ENCODE measurements at regions not wholly inside any gene's neighbourhood (a gene's known extent, or its start where the extent isn't known, plus 50 kb on each side); places are given as distances from the start of the nearest gene placed in this dataset.

GRCh38 chr11:45556851-45557707 is 108.3 kb downstream of the CHST1 start:
- no peak for TF ChIP-seq CTCF (conservative IDR thresholded peaks at IDR 0.05; ENCODE audit: low read depth, low read length)
- H3K4me3 ChIP-seq (ENCODE audit: low read length), result no peak overlapping the region
- no peak for DNase-seq (ENCODE audit: low read depth)

GRCh38 chr11:45554230-45554967 is 111.0 kb downstream of the CHST1 start:
- no peak for DNase-seq (ENCODE audit: low read depth)
- H3K4me3 ChIP-seq (ENCODE audit: low read length), result no peak overlapping the region
- TF ChIP-seq CTCF (conservative IDR thresholded peaks at IDR 0.05; ENCODE audit: low read depth, low read length), result no peak

GRCh38 chr11:45553383-45553936 is 112.0 kb downstream of the CHST1 start:
- no peak for TF ChIP-seq CTCF (conservative IDR thresholded peaks at IDR 0.05; ENCODE audit: low read depth, low read length)
- no peak overlapping the region for H3K4me3 ChIP-seq (ENCODE audit: low read length)
- no peak for DNase-seq (ENCODE audit: low read depth)

GRCh38 chr11:45551191-45551713 is 114.2 kb downstream of the CHST1 start:
- no peak overlapping the region for H3K4me3 ChIP-seq (ENCODE audit: low read length)
- no peak for DNase-seq (ENCODE audit: low read depth)
- no peak for TF ChIP-seq CTCF (conservative IDR thresholded peaks at IDR 0.05; ENCODE audit: low read depth, low read length)

GRCh38 chr11:45549257-45549656 is 116.2 kb downstream of the CHST1 start:
- DNase-seq (ENCODE audit: low read depth), result no peak
- H3K4me3 ChIP-seq (ENCODE audit: low read length), result no peak overlapping the region
- no peak for TF ChIP-seq CTCF (conservative IDR thresholded peaks at IDR 0.05; ENCODE audit: low read depth, low read length)

GRCh38 chr11:45546366-45546765 is 119.1 kb downstream of the CHST1 start:
- no peak overlapping the region for H3K4me3 ChIP-seq (ENCODE audit: low read length)
- DNase-seq (ENCODE audit: low read depth), result no peak
- TF ChIP-seq CTCF (conservative IDR thresholded peaks at IDR 0.05; ENCODE audit: low read depth, low read length), result no peak

Data from retinal pigment epithelial cell (primary cell).